B cell (primary cell): ENCODE measurements at regions not wholly inside any gene's neighbourhood (a gene's known extent, or its start where the extent isn't known, plus 50 kb on each side); places are given as distances from the start of the nearest gene placed in this dataset.

ENCODE experiments used
- ATAC-seq: fragments of 200-7000 bp; cut with Tn5 transposase; one replicate; pipeline ENCODE4 v1.10.0; 2021; ENCODE audit warnings: low read depth, mild to moderate bottlenecking, moderate number of reproducible peaks, moderate library complexity
- CTCF ChIA-PET: fragments of 350-600 bp; sonication (Branson Sonifier 250); formaldehyde crosslinking; loops from one replicate; lab custom pipeline; 2021; ENCODE audit warnings: antibody characterized with exemption, inconsistent platforms; lab: Charles Lee
- POLR2A ChIA-PET: fragments of 350-600 bp; sonication (Branson Sonifier 250); formaldehyde crosslinking; loops from one replicate; lab custom pipeline; 2021; ENCODE audit warnings: antibody characterized with exemption; lab: Charles Lee
- DNase-seq: peaks from one replicate; pipeline ENCODE4 v3.0.0; 2013
- H2AFZ ChIP-seq: 2 replicates; pipeline ENCODE4 v1.6.1; 2012; ENCODE audit warnings: mild to moderate bottlenecking, low read depth, low read length; ENCODE audit not compliant: insufficient read depth, poor library complexity, severe bottlenecking
- H3K27ac ChIP-seq, 2 donors: 1 replicate in 1 of 2; 2 replicates in 1 of 2; pipeline ENCODE4 v1.5.1; 2012 to 2013; ENCODE audit warnings: low read length in 2 of 2, mild to moderate bottlenecking in 2 of 2, moderate library complexity in 1 of 2
- H3K27me3 ChIP-seq, 4 experiments: fragments of 200-600 bp in 1 of 4; sonication (generic) in 1 of 4; replicated peaks in 1 of 4; 1 replicate in 2 of 4; 2 replicates in 2 of 4; pipeline versions ENCODE4 v1.6.1 to v1.7.0; 2013 to 2016; ENCODE audit warnings: low read length in 3 of 4, mild to moderate bottlenecking in 2 of 4, mixed read lengths in 1 of 4, moderate library complexity in 1 of 4; ENCODE audit not compliant: insufficient read depth in 4 of 4, control insufficient read depth in 3 of 4; ENCODE audit errors: control extremely low read depth in 1 of 4
- H3K36me3 ChIP-seq, 2 experiments: replicated peaks in 1 of 2; 1 replicate in 1 of 2; 2 replicates in 1 of 2; pipeline versions ENCODE4 v1.6.1 to v1.7.1; 2013; ENCODE audit warnings: low read length in 1 of 2; ENCODE audit not compliant: insufficient read depth in 2 of 2, control insufficient read depth in 1 of 2; ENCODE audit errors: control extremely low read depth in 1 of 2, extremely low read depth in 1 of 2
- H3K4me1 ChIP-seq, 2 donors: fragments of 200-600 bp in 1 of 2; sonication (generic) in 1 of 2; 1 replicate in 1 of 2; 2 replicates in 1 of 2; pipeline versions ENCODE4 v1.5.1 to v1.6.1; 2013 to 2017; ENCODE audit warnings: low read length in 2 of 2; ENCODE audit not compliant: control insufficient read depth in 2 of 2, insufficient read depth in 2 of 2
- H3K4me2 ChIP-seq: replicated peaks from 2 replicates; pipeline ENCODE3; 2012; ENCODE audit warnings: mild to moderate bottlenecking, low read depth, low read length; ENCODE audit not compliant: poor library complexity, severe bottlenecking
- H3K4me3 ChIP-seq, 5 experiments: fragments of 200-600 bp in 1 of 5; sonication (generic) in 1 of 5; 1 replicate in 3 of 5; 2 replicates in 2 of 5; pipeline versions ENCODE4 v1.5.1 to v1.7.0; 2011 to 2016; ENCODE audit warnings: low read length in 4 of 5, mild to moderate bottlenecking in 4 of 5, low read depth in 2 of 5, control low read depth in 1 of 5, moderate library complexity in 1 of 5; ENCODE audit not compliant: insufficient read depth in 1 of 5; ENCODE audit errors: control extremely low read depth in 1 of 5, extremely low read depth in 1 of 5
- H3K79me2 ChIP-seq: fragments of 200-600 bp; sonication (generic); one replicate; pipeline ENCODE4 v1.6.0; 2016; ENCODE audit warnings: low read length; ENCODE audit not compliant: control insufficient read depth, insufficient read depth
- H3K9ac ChIP-seq: fragments of 200-600 bp; sonication (generic); 2 replicates; pipeline ENCODE4 v1.6.1; 2017; ENCODE audit warnings: mild to moderate bottlenecking, low read length, moderate library complexity
- H3K9me3 ChIP-seq, 3 donors: one replicate each; pipeline versions ENCODE4 v1.6.1 to v1.7.1; 2013; ENCODE audit warnings: low read length in 2 of 3; ENCODE audit not compliant: control insufficient read depth in 2 of 3, insufficient read depth in 1 of 3; ENCODE audit errors: control extremely low read depth in 1 of 3
- H4K20me1 ChIP-seq: 2 replicates; pipeline ENCODE4 v1.6.0; 2012; ENCODE audit warnings: mild to moderate bottlenecking, low read length; ENCODE audit not compliant: insufficient read depth, control insufficient read depth, poor library complexity, severe bottlenecking
- H3K27ac Mint-ChIP-seq: one replicate; pipeline ENCODE4 v1.8.0; 2021; ENCODE audit warnings: mixed read lengths
- H3K27me3 Mint-ChIP-seq: one replicate; pipeline ENCODE4 v1.8.0; 2021; ENCODE audit warnings: mixed read lengths
- H3K4me1 Mint-ChIP-seq: one replicate; pipeline ENCODE4 v1.8.0; 2021; ENCODE audit warnings: mixed read lengths
- H3K4me3 Mint-ChIP-seq: one replicate; pipeline ENCODE4 v1.8.0; 2021; ENCODE audit warnings: mixed read lengths
- H3K9me3 Mint-ChIP-seq: one replicate; pipeline ENCODE4 v1.8.0; 2022; ENCODE audit warnings: mixed read lengths; ENCODE audit not compliant: insufficient read depth
- EZH2 ChIP-seq: IDR thresholded peaks from 2 replicates; pipeline ENCODE4 v1.6.1; 2012; ENCODE audit warnings: borderline replicate concordance, low read depth, mild to moderate bottlenecking, moderate library complexity, low read length; ENCODE audit not compliant: insufficient read depth, poor library complexity, severe bottlenecking
- WGBS: methylation state at CpG from one replicate; pipeline ENCODE4 v1.1.5; 2013; ENCODE audit warnings: missing lambda C conversion rate; ENCODE audit not compliant: insufficient coverage; 5-methylcytosine and 5-hydroxymethylcytosine counted together
- intact Hi-C: fragments of 100-400 bp; cut with micrococcal nuclease; formaldehyde crosslinking; loops from one replicate; pipeline ENCODE4 v1.10.0; 2022
- TF ChIP-seq, protein P1 (sequence below): fragments of 200-600 bp; IDR thresholded peaks from one replicate; pipeline ENCODE4 v1.8.0; 2022; ENCODE audit warnings: antibody characterized with exemption, mild to moderate bottlenecking

DNA sequence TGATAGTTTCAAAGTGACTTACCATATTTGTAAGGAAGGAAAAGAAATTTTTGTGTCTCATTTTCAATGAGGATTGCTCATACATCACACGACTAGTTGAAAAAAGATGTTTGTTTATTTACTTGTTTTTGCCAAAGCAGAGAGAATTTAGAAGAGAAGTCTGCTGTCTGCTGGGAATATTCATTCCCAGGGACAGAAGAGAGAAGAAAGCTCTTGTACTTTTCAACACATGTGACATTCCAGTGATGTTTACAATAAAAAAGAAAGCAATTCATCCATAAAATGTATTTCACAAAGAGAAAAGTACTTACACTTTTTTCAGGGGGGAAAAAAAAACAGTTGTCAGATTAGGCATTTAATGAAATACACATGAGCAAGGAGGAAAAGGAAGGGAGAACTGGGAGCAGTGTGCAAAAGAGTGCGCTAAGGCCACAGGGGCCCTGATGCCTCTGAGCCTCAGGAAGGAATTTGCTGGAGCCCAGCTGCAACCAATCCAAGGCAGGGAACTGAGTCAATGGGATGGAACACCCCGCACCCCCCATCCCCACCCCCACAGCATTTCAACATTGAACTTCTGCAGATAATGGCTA lies 115.0 kb downstream of the RPAP3 start:
- ATAC-seq = no peak
- Mint-ChIP-seq H3K9me3 (no peaks in the 10 kb centered on the region), H3K4me1 (peaks cover 12% of the 10 kb centered on the region), H3K27ac (no peak overlapping the region), H3K27me3 (peaks cover 4% of the 10 kb centered on the region), H3K4me3 (no peak overlapping the region)
- Histone ChIP-seq H3K27ac (no peak overlapping the region), H3K9ac (no peak overlapping the region), H3K36me3 (no peaks in the 10 kb centered on the region), H3K4me3 (no peak overlapping the region), H3K79me2 (no peaks in the 10 kb centered on the region), H3K9me3 (no peaks in the 10 kb centered on the region), H3K4me2 (no peak overlapping the region), H3K4me1 (no peaks in the 10 kb centered on the region), H4K20me1 (no peaks in the 10 kb centered on the region), H2AFZ (no peak overlapping the region), H3K27me3 (no peaks in the 10 kb centered on the region)
- WGBS = 100% methylated on average over 1 of the region's 3 CpGs
- TF ChIP-seq EZH2 = no peak
- TF ChIP-seq, protein P1, sequence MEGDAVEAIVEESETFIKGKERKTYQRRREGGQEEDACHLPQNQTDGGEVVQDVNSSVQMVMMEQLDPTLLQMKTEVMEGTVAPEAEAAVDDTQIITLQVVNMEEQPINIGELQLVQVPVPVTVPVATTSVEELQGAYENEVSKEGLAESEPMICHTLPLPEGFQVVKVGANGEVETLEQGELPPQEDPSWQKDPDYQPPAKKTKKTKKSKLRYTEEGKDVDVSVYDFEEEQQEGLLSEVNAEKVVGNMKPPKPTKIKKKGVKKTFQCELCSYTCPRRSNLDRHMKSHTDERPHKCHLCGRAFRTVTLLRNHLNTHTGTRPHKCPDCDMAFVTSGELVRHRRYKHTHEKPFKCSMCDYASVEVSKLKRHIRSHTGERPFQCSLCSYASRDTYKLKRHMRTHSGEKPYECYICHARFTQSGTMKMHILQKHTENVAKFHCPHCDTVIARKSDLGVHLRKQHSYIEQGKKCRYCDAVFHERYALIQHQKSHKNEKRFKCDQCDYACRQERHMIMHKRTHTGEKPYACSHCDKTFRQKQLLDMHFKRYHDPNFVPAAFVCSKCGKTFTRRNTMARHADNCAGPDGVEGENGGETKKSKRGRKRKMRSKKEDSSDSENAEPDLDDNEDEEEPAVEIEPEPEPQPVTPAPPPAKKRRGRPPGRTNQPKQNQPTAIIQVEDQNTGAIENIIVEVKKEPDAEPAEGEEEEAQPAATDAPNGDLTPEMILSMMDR = no peak
- ChIA-PET POLR2A (no interaction called here), CTCF (no interaction called here)
- no peak for DNase-seq
- intact Hi-C loops = no loop called here

DNA sequence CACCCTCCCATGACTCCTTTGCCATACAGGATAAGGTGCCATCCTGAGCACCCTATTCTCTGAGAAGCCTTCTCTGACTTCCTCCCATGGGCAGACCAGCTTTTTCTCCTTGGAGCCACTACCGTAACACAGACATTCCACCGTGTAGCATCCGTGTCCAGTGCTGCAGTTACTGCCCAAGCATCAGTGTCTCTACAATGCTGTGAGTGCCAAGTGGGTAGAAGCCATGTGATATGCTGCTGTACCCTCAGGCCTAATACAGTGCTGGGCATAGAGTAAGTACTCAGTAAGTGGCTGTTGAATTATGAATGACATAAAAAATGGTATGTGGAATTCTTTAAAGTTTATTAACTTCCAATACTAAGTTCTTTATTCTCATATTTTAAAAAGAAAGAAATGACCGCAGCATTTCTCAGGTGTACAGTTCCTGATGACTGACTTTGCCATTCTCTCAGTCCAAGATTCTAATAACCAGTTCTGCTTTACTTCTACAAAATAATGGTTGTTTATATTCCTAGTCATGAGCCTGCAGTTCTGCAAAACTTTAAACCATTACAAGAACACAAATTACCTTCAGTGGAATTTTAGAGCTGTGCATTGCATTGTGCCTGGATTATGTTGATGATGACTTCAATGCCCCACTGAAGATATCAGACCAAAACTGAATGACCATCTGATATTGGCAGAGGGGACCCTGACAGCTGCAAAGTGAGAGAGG lies 118.7 kb downstream of the RPAP3 start:
- H3K4me3 Mint-ChIP-seq = no peak overlapping the region
- ATAC-seq (no peak), DNase-seq (no peak)
- H3K4me3 ChIP-seq = no peak overlapping the region
- TF ChIP-seq EZH2 = no peak
- TF ChIP-seq, protein P1 = no peak
- no peaks in the 10 kb centered on the region for H3K36me3 ChIP-seq
- H3K4me1 Mint-ChIP-seq = peaks cover 12% of the 10 kb centered on the region
- ChIA-PET CTCF (no interaction called here), POLR2A (no interaction called here)
- H3K9ac ChIP-seq = no peak overlapping the region
- no peak overlapping the region for H3K4me2 ChIP-seq
- H3K9me3 Mint-ChIP-seq = no peaks in the 10 kb centered on the region
- H3K9me3 ChIP-seq = no peaks in the 10 kb centered on the region
- H3K27ac ChIP-seq = no peak overlapping the region
- no peaks in the 10 kb centered on the region for H3K27me3 ChIP-seq
- WGBS = 100% methylated on average over 2 of the region's 4 CpGs
- no peak overlapping the region for H2AFZ ChIP-seq
- H4K20me1 ChIP-seq = no peaks in the 10 kb centered on the region
- intact Hi-C loops = no loop called here
- peaks cover 13% of the 10 kb centered on the region for H3K27me3 Mint-ChIP-seq
- H3K79me2 ChIP-seq = no peaks in the 10 kb centered on the region
- no peaks in the 10 kb centered on the region for H3K4me1 ChIP-seq
- no peak overlapping the region for H3K27ac Mint-ChIP-seq
